ENCODE measurements at regions not wholly inside any gene's neighbourhood (a gene's known extent, or its start where the extent isn't known, plus 50 kb on each side); places are given as distances from the start of the nearest gene placed in this dataset.
"Not testable (repeated sequence)": the region's sequence is repeated elsewhere in the genome, so short reads cannot be mapped to it uniquely, and the experiment has no call there.

GRCh38 chr2:61645911-61646310 lies 107.8 kb upstream of the XPO1 start:
- DNase-seq (ENCODE audit: low spot score in 2 of 2), result no peak
- Histone ChIP-seq H3K4me1 (no peaks in the 10 kb centered on the region), H3K27me3 (no peaks in the 10 kb centered on the region), H3K36me3 (no peaks in the 10 kb centered on the region), H3K9me3 (peaks cover 8 to 11% of the 10 kb centered on the region in 2 donors), H3K4me3 (no peak overlapping the region), H3K27ac (no peak overlapping the region)
- TF ChIP-seq POLR2A (IDR thresholded peaks at IDR 0.05), result no peak
- no peak for TF ChIP-seq CTCF (IDR thresholded peaks at IDR 0.05)
- no peak for TF ChIP-seq POLR2AphosphoS5 (IDR thresholded peaks at IDR 0.05)
- intact Hi-C loops (cut with DNase I; ENCODE audit: low total_unique reads), result no loop called here

- H3K9me3 ChIP-seq, result peaks cover 8 to 11% of the 10 kb centered on the region in 2 donors
- H3K4me1 ChIP-seq; H3K27ac ChIP-seq; DNase-seq (ENCODE audit: low spot score in 2 of 2); intact Hi-C loops (cut with DNase I; ENCODE audit: low total_unique reads); H3K27me3 ChIP-seq; H3K36me3 ChIP-seq; H3K4me3 ChIP-seq: not testable (repeated sequence)
Observed at GRCh38 chr2:61643153-61643552, 105.0 kb upstream of the XPO1 start.

GRCh38 chr2:61640406-61640805 lies 102.2 kb upstream of the XPO1 start:
- no peaks in the 10 kb centered on the region for H3K4me1 ChIP-seq
- H3K27me3 ChIP-seq, result no peaks in the 10 kb centered on the region
- H3K27ac ChIP-seq, result no peak overlapping the region
- no peak overlapping the region for H3K4me3 ChIP-seq
- TF ChIP-seq POLR2A (IDR thresholded peaks at IDR 0.05), result no peak
- TF ChIP-seq POLR2AphosphoS5 (IDR thresholded peaks at IDR 0.05), result no peak
- no peak for TF ChIP-seq CTCF (IDR thresholded peaks at IDR 0.05)
- intact Hi-C loops (cut with DNase I; ENCODE audit: low total_unique reads), result no loop called here
- DNase-seq (ENCODE audit: low spot score in 2 of 2), result no peak
- no peaks in the 10 kb centered on the region for H3K9me3 ChIP-seq
- H3K36me3 ChIP-seq, result no peaks in the 10 kb centered on the region

GRCh38 chr2:61639721-61640120 lies 101.6 kb upstream of the XPO1 start:
- Histone ChIP-seq H3K36me3 (no peaks in the 10 kb centered on the region), H3K27ac (no peak overlapping the region), H3K4me3 (no peak overlapping the region), H3K9me3 (no peaks in the 10 kb centered on the region), H3K27me3 (no peaks in the 10 kb centered on the region), H3K4me1 (no peaks in the 10 kb centered on the region)
- intact Hi-C loops (cut with DNase I; ENCODE audit: low total_unique reads), result no loop called here
- no peak for DNase-seq (ENCODE audit: low spot score in 2 of 2)
- TF ChIP-seq POLR2A (IDR thresholded peaks at IDR 0.05), result no peak
- TF ChIP-seq POLR2AphosphoS5 (IDR thresholded peaks at IDR 0.05), result no peak
- no peak for TF ChIP-seq CTCF (IDR thresholded peaks at IDR 0.05)

GRCh38 chr2:61636686-61637085 lies 98.5 kb upstream of the XPO1 start:
- TF ChIP-seq CTCF (IDR thresholded peaks at IDR 0.05) (no peak), POLR2AphosphoS5 (IDR thresholded peaks at IDR 0.05) (no peak), POLR2A (IDR thresholded peaks at IDR 0.05) (no peak)
- DNase-seq (ENCODE audit: low spot score in 2 of 2), result no peak
- no peaks in the 10 kb centered on the region for H3K4me1 ChIP-seq
- H3K36me3 ChIP-seq, result no peaks in the 10 kb centered on the region
- H3K27me3 ChIP-seq, result no peaks in the 10 kb centered on the region
- H3K27ac ChIP-seq, result no peak overlapping the region
- H3K4me3 ChIP-seq, result no peak overlapping the region
- no peaks in the 10 kb centered on the region for H3K9me3 ChIP-seq
- intact Hi-C loops (cut with DNase I; ENCODE audit: low total_unique reads), result no loop called here

- no peak overlapping the region for H3K27ac ChIP-seq
- DNase-seq (ENCODE audit: low spot score in 2 of 2), result no peak
- H3K27me3 ChIP-seq, result no peaks in the 10 kb centered on the region
- H3K4me3 ChIP-seq, result no peak overlapping the region
- H3K36me3 ChIP-seq, result no peaks in the 10 kb centered on the region
- intact Hi-C loops (cut with DNase I; ENCODE audit: low total_unique reads), result no loop called here
- H3K4me1 ChIP-seq, result no peaks in the 10 kb centered on the region
- TF ChIP-seq POLR2A (IDR thresholded peaks at IDR 0.05) (no peak), CTCF (IDR thresholded peaks at IDR 0.05) (no peak)
- no peaks in the 10 kb centered on the region for H3K9me3 ChIP-seq
Observed at GRCh38 chr2:61634512-61634911, 96.4 kb upstream of the XPO1 start.

Measured in breast epithelium (tissue), 4 donors.